MM.1S (cell line): ENCODE measurements at regions not wholly inside any gene's neighbourhood (a gene's known extent, or its start where the extent isn't known, plus 50 kb on each side); places are given as distances from the start of the nearest gene placed in this dataset.

Experiments
- DNase-seq: peaks from one replicate; pipeline ENCODE4 v3.0.0-alpha.2; 2015
- H2AFZ ChIP-seq: fragments of 300-600 bp; sonication (generic); 2 replicates; pipeline ENCODE4 v1.6.0; 2016; ENCODE audit warnings: antibody characterized with exemption, low read length
- H3F3A ChIP-seq: fragments of 300-600 bp; sonication (generic); 2 replicates; pipeline ENCODE4 v1.6.1; 2016; ENCODE audit warnings: mild to moderate bottlenecking, antibody characterized with exemption, low read length, moderate library complexity, mixed read lengths; ENCODE audit not compliant: insufficient read depth
- H3K27ac ChIP-seq: fragments of 300-600 bp; sonication (generic); 2 replicates; pipeline ENCODE4 v1.5.1; 2016; ENCODE audit warnings: mild to moderate bottlenecking, low read length
- H3K27me3 ChIP-seq: fragments of 300-600 bp; sonication (generic); replicated peaks from 2 replicates; pipeline ENCODE4 v1.6.0; 2016; ENCODE audit warnings: low read length; ENCODE audit not compliant: insufficient read depth
- H3K36me3 ChIP-seq: fragments of 300-600 bp; sonication (generic); replicated peaks from 2 replicates; pipeline ENCODE4 v1.6.1; 2016; ENCODE audit warnings: mild to moderate bottlenecking, low read length, mixed read lengths; ENCODE audit not compliant: insufficient read depth
- H3K4me1 ChIP-seq: fragments of 300-600 bp; sonication (generic); 2 replicates; pipeline ENCODE4 v1.6.1; 2016; ENCODE audit warnings: low read length, mixed read lengths
- H3K4me2 ChIP-seq: fragments of 300-600 bp; sonication (generic); 2 replicates; pipeline ENCODE4 v1.6.0; 2016; ENCODE audit warnings: low read depth, low read length
- H3K4me3 ChIP-seq: fragments of 300-600 bp; sonication (generic); 2 replicates; pipeline ENCODE4 v1.5.1; 2016; ENCODE audit warnings: low read length, mixed read lengths
- H3K79me2 ChIP-seq: fragments of 300-600 bp; sonication (generic); 2 replicates; pipeline ENCODE4 v1.6.1; 2016; ENCODE audit warnings: mixed run types, low read length, mixed read lengths
- H3K9ac ChIP-seq: fragments of 300-600 bp; sonication (generic); 2 replicates; pipeline ENCODE4 v1.6.1; 2016; ENCODE audit warnings: low read length, mixed read lengths
- H3K9me2 ChIP-seq: fragments of 300-600 bp; sonication (generic); replicated peaks from 2 replicates; pipeline ENCODE4 v1.6.1; 2016; ENCODE audit warnings: mild to moderate bottlenecking, low read length, mixed read lengths; ENCODE audit not compliant: insufficient read depth
- H3K9me3 ChIP-seq: fragments of 300-600 bp; sonication (generic); replicated peaks from 2 replicates; pipeline ENCODE4 v1.6.1; 2016; ENCODE audit warnings: mild to moderate bottlenecking, low read length, mixed read lengths; ENCODE audit not compliant: insufficient read depth
- H4K20me1 ChIP-seq: fragments of 300-600 bp; sonication (generic); 2 replicates; pipeline ENCODE4 v1.6.1; 2016; ENCODE audit warnings: mild to moderate bottlenecking, low read length, moderate library complexity, mixed read lengths; ENCODE audit not compliant: insufficient read depth
- CTCF ChIP-seq: fragments of 300-600 bp; sonication (generic); IDR thresholded peaks from 2 replicates; pipeline ENCODE4 v1.5.1; 2016; ENCODE audit warnings: antibody characterized with exemption, low read length, mixed read lengths
- EZH2 ChIP-seq: fragments of 300-600 bp; sonication (generic); optimal IDR thresholded peaks from 2 replicates; pipeline ENCODE3; 2017; ENCODE audit warnings: low read depth, mild to moderate bottlenecking, antibody characterized with exemption, low read length, mixed read lengths
- EZH2phosphoT487 ChIP-seq: fragments of 300-600 bp; sonication (generic); IDR thresholded peaks from 2 replicates; pipeline ENCODE4 v1.6.1; 2018; ENCODE audit warnings: antibody characterized with exemption, low read length

- no peak overlapping the region for H2AFZ ChIP-seq
- H3K36me3 ChIP-seq = no peaks in the 10 kb centered on the region
These were observed 307.8 kb downstream of the EPHA4 start for GRCh38 chr2:221264318-221264717.

GRCh38 chr2:221267773-221268425, 304.2 kb downstream of the EPHA4 start:
- H3K27ac ChIP-seq = no peak overlapping the region
- no peaks in the 10 kb centered on the region for H3K79me2 ChIP-seq
- no peak overlapping the region for H3K9ac ChIP-seq
- H3K36me3 ChIP-seq = no peaks in the 10 kb centered on the region
- no peak overlapping the region for H3K4me2 ChIP-seq
- no peaks in the 10 kb centered on the region for H3F3A ChIP-seq
- no peaks in the 10 kb centered on the region for H3K4me1 ChIP-seq
- no peak overlapping the region for H3K4me3 ChIP-seq
- H3K27me3 ChIP-seq = no peaks in the 10 kb centered on the region
- TF ChIP-seq EZH2phosphoT487 (no peak), CTCF (no peak), EZH2 (no peak)
- no peaks in the 10 kb centered on the region for H3K9me2 ChIP-seq
- DNase-seq = no peak
- no peaks in the 10 kb centered on the region for H3K9me3 ChIP-seq
- H2AFZ ChIP-seq = no peak overlapping the region
- H4K20me1 ChIP-seq = no peaks in the 10 kb centered on the region

More at GRCh38 chr2:221264318-221264717, 307.8 kb downstream of the EPHA4 start:
- H4K20me1 ChIP-seq = no peaks in the 10 kb centered on the region
- no peaks in the 10 kb centered on the region for H3K79me2 ChIP-seq
- H3K4me1 ChIP-seq = no peaks in the 10 kb centered on the region
- no peak overlapping the region for H3K4me3 ChIP-seq
- H3K9ac ChIP-seq = no peak overlapping the region
- no peak overlapping the region for H3K27ac ChIP-seq
- no peaks in the 10 kb centered on the region for H3K27me3 ChIP-seq
- TF ChIP-seq CTCF = no peak
- no peak for TF ChIP-seq EZH2phosphoT487
- TF ChIP-seq EZH2 = no peak
- no peaks in the 10 kb centered on the region for H3K9me3 ChIP-seq
- no peaks in the 10 kb centered on the region for H3K9me2 ChIP-seq
- no peaks in the 10 kb centered on the region for H3F3A ChIP-seq
- DNase-seq = no peak
- H3K4me2 ChIP-seq = no peak overlapping the region

GRCh38 chr2:221268631-221269030, 303.5 kb downstream of the EPHA4 start:
- TF ChIP-seq CTCF = no peak
- TF ChIP-seq EZH2phosphoT487 = no peak
- no peak for TF ChIP-seq EZH2
- no peak overlapping the region for H3K4me2 ChIP-seq
- no peaks in the 10 kb centered on the region for H3K36me3 ChIP-seq
- no peaks in the 10 kb centered on the region for H3K9me2 ChIP-seq
- H3F3A ChIP-seq = no peaks in the 10 kb centered on the region
- H2AFZ ChIP-seq = no peak overlapping the region
- H3K27me3 ChIP-seq = no peaks in the 10 kb centered on the region
- H3K9ac ChIP-seq = no peak overlapping the region
- H3K4me1 ChIP-seq = no peaks in the 10 kb centered on the region
- DNase-seq = no peak
- no peak overlapping the region for H3K4me3 ChIP-seq
- no peak overlapping the region for H3K27ac ChIP-seq
- no peaks in the 10 kb centered on the region for H3K9me3 ChIP-seq
- H3K79me2 ChIP-seq = no peaks in the 10 kb centered on the region
- no peaks in the 10 kb centered on the region for H4K20me1 ChIP-seq
